Vagina (tissue), 2 donors: ENCODE measurements at regions not wholly inside any gene's neighbourhood (a gene's known extent, or its start where the extent isn't known, plus 50 kb on each side); places are given as distances from the start of the nearest gene placed in this dataset.

Experiments
- DNase-seq, 2 donors: peaks; one replicate each; pipeline ENCODE4 v3.0.0-alpha.2; 2017; ENCODE audit errors: extremely low spot score in 2 of 2
- H3K27ac ChIP-seq: fragments of 200-600 bp; sonication (generic); one replicate; pipeline ENCODE4 v1.5.1; 2019
- H3K27me3 ChIP-seq: fragments of 200-600 bp; sonication (generic); one replicate; pipeline ENCODE4 v1.5.1; 2019
- H3K36me3 ChIP-seq, 2 donors: fragments of 200-600 bp; sonication (generic); one replicate each; pipeline ENCODE4 v1.5.1; 2017 to 2019
- H3K4me1 ChIP-seq: fragments of 200-600 bp; sonication (generic); one replicate; pipeline ENCODE4 v1.5.1; 2019
- H3K4me3 ChIP-seq, 2 donors: fragments of 200-600 bp; sonication (generic); 1 replicate in 1 of 2; 2 replicates in 1 of 2; pipeline ENCODE4 v1.5.1; 2016 to 2019
- H3K9me3 ChIP-seq: fragments of 200-600 bp; sonication (generic); one replicate; pipeline ENCODE4 v1.5.1; 2019
- POLR2A ChIP-seq, 2 donors: fragments of 450-650 bp; IDR thresholded peaks; one replicate each; pipeline ENCODE4 v1.6.1; 2017; ENCODE audit warnings: antibody characterized with exemption in 2 of 2, mild to moderate bottlenecking in 2 of 2, moderate library complexity in 2 of 2
- POLR2AphosphoS5 ChIP-seq, 2 donors: sonication (generic); formaldehyde crosslinking; IDR thresholded peaks; one replicate each; pipeline ENCODE4 v1.9.0; 2017; ENCODE audit warnings: antibody characterized with exemption in 2 of 2, mild to moderate bottlenecking in 2 of 2, low read depth in 1 of 2; ENCODE audit not compliant: insufficient read depth in 1 of 2
- intact Hi-C: fragments of 100-400 bp; cut with DNase I; formaldehyde crosslinking; loops from one replicate; pipeline ENCODE4 v1.15.1; 2023
- TF ChIP-seq, protein P1 (sequence below), 3 experiments: fragments of 450-650 bp in 2 of 3; fragments of 200-600 bp in 1 of 3; sonication (generic) in 1 of 3; IDR thresholded peaks; one replicate each; pipeline ENCODE4 v1.5.1; 2017 to 2019; ENCODE audit warnings: antibody characterized with exemption in 3 of 3, mild to moderate bottlenecking in 2 of 3, moderate library complexity in 2 of 3

DNA sequence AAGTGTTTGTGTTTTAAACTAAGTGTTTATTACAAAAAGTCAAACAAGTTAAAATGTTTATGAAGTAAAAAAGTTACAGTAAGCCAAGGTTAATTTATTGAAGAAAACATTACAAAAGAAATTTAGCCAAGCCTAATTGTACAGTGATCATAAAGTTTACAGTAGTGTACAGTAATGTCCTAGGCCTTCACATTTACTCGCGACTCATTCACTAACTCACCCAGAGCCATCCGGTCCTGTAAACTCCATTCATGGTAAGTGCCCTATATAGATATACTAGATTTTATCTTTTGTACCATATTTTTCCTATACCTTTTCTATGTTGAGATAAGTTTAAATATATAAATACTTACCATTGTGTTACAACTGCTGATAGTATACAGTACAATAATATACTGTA lies 481.8 kb upstream of the TENM4 start:
- no peak for TF ChIP-seq POLR2A (IDR thresholded peaks at IDR 0.05)
- no peak for TF ChIP-seq POLR2AphosphoS5 (IDR thresholded peaks at IDR 0.05; ENCODE audit: insufficient read depth in 1 of 2, low read depth in 1 of 2)
- TF ChIP-seq, protein P1, sequence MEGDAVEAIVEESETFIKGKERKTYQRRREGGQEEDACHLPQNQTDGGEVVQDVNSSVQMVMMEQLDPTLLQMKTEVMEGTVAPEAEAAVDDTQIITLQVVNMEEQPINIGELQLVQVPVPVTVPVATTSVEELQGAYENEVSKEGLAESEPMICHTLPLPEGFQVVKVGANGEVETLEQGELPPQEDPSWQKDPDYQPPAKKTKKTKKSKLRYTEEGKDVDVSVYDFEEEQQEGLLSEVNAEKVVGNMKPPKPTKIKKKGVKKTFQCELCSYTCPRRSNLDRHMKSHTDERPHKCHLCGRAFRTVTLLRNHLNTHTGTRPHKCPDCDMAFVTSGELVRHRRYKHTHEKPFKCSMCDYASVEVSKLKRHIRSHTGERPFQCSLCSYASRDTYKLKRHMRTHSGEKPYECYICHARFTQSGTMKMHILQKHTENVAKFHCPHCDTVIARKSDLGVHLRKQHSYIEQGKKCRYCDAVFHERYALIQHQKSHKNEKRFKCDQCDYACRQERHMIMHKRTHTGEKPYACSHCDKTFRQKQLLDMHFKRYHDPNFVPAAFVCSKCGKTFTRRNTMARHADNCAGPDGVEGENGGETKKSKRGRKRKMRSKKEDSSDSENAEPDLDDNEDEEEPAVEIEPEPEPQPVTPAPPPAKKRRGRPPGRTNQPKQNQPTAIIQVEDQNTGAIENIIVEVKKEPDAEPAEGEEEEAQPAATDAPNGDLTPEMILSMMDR (IDR thresholded peaks at IDR 0.05): no peak
- Histone ChIP-seq H3K27ac (no peak overlapping the region), H3K36me3 (no peaks in the 10 kb centered on the region), H3K4me3 (no peak overlapping the region), H3K4me1 (no peaks in the 10 kb centered on the region), H3K27me3 (no peaks in the 10 kb centered on the region), H3K9me3 (no peaks in the 10 kb centered on the region)
- intact Hi-C loops: loop anchor here (1.0 kb wide), 1 partner anchor 9 kb away; no protein-coding TSS in a partner anchor
- no peak for DNase-seq

DNA sequence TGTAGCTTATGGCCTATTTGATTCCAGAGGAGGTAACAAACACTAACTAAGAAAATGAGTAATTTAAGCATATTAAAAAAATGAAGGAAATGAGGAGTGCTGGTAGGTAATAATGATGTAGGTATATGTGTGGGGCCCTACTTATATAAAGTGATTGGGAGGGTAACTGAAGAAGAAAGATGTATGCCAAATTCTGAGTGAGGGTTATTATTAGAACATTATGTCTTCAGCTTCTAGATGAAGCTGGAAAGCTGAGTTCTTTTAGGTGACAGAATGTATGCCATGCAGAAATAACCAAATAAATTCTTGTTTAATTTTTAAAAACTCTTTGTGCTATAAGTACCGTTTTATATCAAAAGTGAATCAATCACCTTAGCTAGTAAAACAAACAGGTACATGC lies 479.6 kb upstream of the TENM4 start:
- intact Hi-C loops: no loop called here

DNA sequence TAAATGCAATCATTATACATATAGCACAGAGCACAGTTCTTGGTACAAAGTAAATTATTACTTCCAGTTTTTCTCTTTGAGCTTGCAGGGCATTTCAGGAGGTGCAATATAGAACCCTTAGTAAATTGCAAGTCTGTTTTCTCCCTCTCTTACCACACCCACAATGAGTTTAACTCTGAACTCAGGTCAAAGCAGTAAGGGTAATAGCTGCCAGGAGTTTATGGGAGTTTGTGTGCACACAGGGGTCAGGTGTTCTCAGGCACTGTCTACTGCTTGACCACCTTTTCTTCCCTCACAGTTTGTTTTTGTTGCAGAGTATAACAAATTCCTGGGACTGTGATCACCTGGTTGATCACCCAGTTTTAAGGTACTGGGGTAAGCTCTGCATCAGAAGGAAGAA lies 478.5 kb upstream of the TENM4 start:
- Histone ChIP-seq H3K9me3 (no peaks in the 10 kb centered on the region), H3K36me3 (no peaks in the 10 kb centered on the region), H3K4me3 (no peak overlapping the region), H3K27me3 (no peaks in the 10 kb centered on the region), H3K4me1 (no peaks in the 10 kb centered on the region), H3K27ac (no peak overlapping the region)
- no peak for TF ChIP-seq POLR2AphosphoS5 (IDR thresholded peaks at IDR 0.05; ENCODE audit: insufficient read depth in 1 of 2, low read depth in 1 of 2)
- TF ChIP-seq, protein P1 (IDR thresholded peaks at IDR 0.05): no peak
- TF ChIP-seq POLR2A (IDR thresholded peaks at IDR 0.05): no peak
- intact Hi-C loops: no loop called here
- DNase-seq: no peak

More for the DNA sequence above, 479.6 kb upstream of the TENM4 start:
- no peaks in the 10 kb centered on the region for H3K36me3 ChIP-seq
- H3K27ac ChIP-seq: no peak overlapping the region
- no peak overlapping the region for H3K4me3 ChIP-seq
- no peaks in the 10 kb centered on the region for H3K4me1 ChIP-seq
- no peak for TF ChIP-seq POLR2AphosphoS5 (IDR thresholded peaks at IDR 0.05; ENCODE audit: insufficient read depth in 1 of 2, low read depth in 1 of 2)
- TF ChIP-seq POLR2A (IDR thresholded peaks at IDR 0.05): no peak
- TF ChIP-seq, protein P1 (IDR thresholded peaks at IDR 0.05): no peak
- no peak for DNase-seq
- H3K9me3 ChIP-seq: no peaks in the 10 kb centered on the region
- no peaks in the 10 kb centered on the region for H3K27me3 ChIP-seq

DNA sequence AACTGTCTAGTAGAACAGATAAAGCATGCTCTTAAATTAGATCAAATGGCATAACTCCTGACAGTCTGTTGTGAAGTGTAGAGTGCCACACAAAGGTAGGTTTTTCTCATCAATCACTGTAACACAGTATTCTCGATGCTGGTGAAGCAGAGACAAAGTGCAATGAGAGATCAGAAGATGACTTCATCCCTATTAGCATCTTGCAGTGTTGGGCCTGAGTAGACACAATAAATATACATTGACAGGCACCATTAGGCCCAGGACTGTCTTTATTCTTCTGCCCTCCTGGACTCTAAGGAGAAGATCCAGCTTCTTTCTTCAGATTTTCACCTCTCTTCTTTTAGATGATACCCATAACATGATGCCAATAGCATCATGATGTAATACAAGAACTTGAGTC lies 478.0 kb upstream of the TENM4 start:
- Histone ChIP-seq H3K27ac (no peak overlapping the region), H3K4me3 (no peak overlapping the region), H3K27me3 (no peaks in the 10 kb centered on the region), H3K9me3 (no peaks in the 10 kb centered on the region), H3K4me1 (no peaks in the 10 kb centered on the region), H3K36me3 (no peaks in the 10 kb centered on the region)
- TF ChIP-seq POLR2A (IDR thresholded peaks at IDR 0.05): no peak
- TF ChIP-seq, protein P1 (IDR thresholded peaks at IDR 0.05): no peak
- no peak for TF ChIP-seq POLR2AphosphoS5 (IDR thresholded peaks at IDR 0.05; ENCODE audit: insufficient read depth in 1 of 2, low read depth in 1 of 2)
- DNase-seq: no peak
- intact Hi-C loops: no loop called here

DNA sequence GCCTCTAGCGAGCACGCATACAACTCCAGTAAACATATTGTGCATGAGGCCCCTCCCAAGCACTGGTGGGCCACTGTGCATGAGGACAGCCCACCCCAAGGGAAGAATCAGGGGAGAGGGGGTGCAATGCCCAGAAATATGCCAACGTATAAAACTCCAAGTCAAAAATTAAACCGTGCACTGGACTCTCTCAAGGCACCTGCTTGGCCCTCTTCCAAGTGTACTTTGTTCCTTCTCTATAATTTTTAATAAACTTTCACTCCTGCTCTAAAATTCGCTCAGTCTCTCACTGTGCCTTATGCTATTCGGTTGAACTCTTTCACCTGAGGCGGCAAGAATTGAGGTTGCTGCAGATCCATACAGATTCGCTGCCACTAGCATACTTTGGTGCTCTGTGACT lies 465.3 kb upstream of the TENM4 start:
- TF ChIP-seq POLR2AphosphoS5 (IDR thresholded peaks at IDR 0.05; ENCODE audit: insufficient read depth in 1 of 2, low read depth in 1 of 2) (no peak), POLR2A (IDR thresholded peaks at IDR 0.05) (no peak)
- TF ChIP-seq, protein P1 (IDR thresholded peaks at IDR 0.05): no peak
- H3K9me3 ChIP-seq: no peaks in the 10 kb centered on the region
- no peak overlapping the region for H3K4me3 ChIP-seq
- no peaks in the 10 kb centered on the region for H3K4me1 ChIP-seq
- no peaks in the 10 kb centered on the region for H3K27me3 ChIP-seq
- no peak overlapping the region for H3K27ac ChIP-seq
- intact Hi-C loops: no loop called here
- no peaks in the 10 kb centered on the region for H3K36me3 ChIP-seq
- DNase-seq: no peak
